B cell (primary cell): ENCODE measurements at regions not wholly inside any gene's neighbourhood (a gene's known extent, or its start where the extent isn't known, plus 50 kb on each side); places are given as distances from the start of the nearest gene placed in this dataset.

Experiments
- ATAC-seq: fragments of 200-7000 bp; cut with Tn5 transposase; one replicate; pipeline ENCODE4 v1.10.0; 2021; ENCODE audit warnings: low read depth, mild to moderate bottlenecking, moderate number of reproducible peaks, moderate library complexity
- CTCF ChIA-PET: fragments of 350-600 bp; sonication (Branson Sonifier 250); formaldehyde crosslinking; loops from one replicate; lab custom pipeline; 2021; ENCODE audit warnings: antibody characterized with exemption, inconsistent platforms; lab: Charles Lee
- POLR2A ChIA-PET: fragments of 350-600 bp; sonication (Branson Sonifier 250); formaldehyde crosslinking; loops from one replicate; lab custom pipeline; 2021; ENCODE audit warnings: antibody characterized with exemption; lab: Charles Lee
- DNase-seq: peaks from one replicate; pipeline ENCODE4 v3.0.0; 2013
- H2AFZ ChIP-seq: 2 replicates; pipeline ENCODE4 v1.6.1; 2012; ENCODE audit warnings: mild to moderate bottlenecking, low read depth, low read length; ENCODE audit not compliant: insufficient read depth, poor library complexity, severe bottlenecking
- H3K27ac ChIP-seq, 2 donors: 1 replicate in 1 of 2; 2 replicates in 1 of 2; pipeline ENCODE4 v1.5.1; 2012 to 2013; ENCODE audit warnings: low read length in 2 of 2, mild to moderate bottlenecking in 2 of 2, moderate library complexity in 1 of 2
- H3K27me3 ChIP-seq, 4 experiments: fragments of 200-600 bp in 1 of 4; sonication (generic) in 1 of 4; replicated peaks in 1 of 4; 1 replicate in 2 of 4; 2 replicates in 2 of 4; pipeline versions ENCODE4 v1.6.1 to v1.7.0; 2013 to 2016; ENCODE audit warnings: low read length in 3 of 4, mild to moderate bottlenecking in 2 of 4, mixed read lengths in 1 of 4, moderate library complexity in 1 of 4; ENCODE audit not compliant: insufficient read depth in 4 of 4, control insufficient read depth in 3 of 4; ENCODE audit errors: control extremely low read depth in 1 of 4
- H3K36me3 ChIP-seq, 2 experiments: replicated peaks in 1 of 2; 1 replicate in 1 of 2; 2 replicates in 1 of 2; pipeline versions ENCODE4 v1.6.1 to v1.7.1; 2013; ENCODE audit warnings: low read length in 1 of 2; ENCODE audit not compliant: insufficient read depth in 2 of 2, control insufficient read depth in 1 of 2; ENCODE audit errors: control extremely low read depth in 1 of 2, extremely low read depth in 1 of 2
- H3K4me1 ChIP-seq, 2 donors: fragments of 200-600 bp in 1 of 2; sonication (generic) in 1 of 2; 1 replicate in 1 of 2; 2 replicates in 1 of 2; pipeline versions ENCODE4 v1.5.1 to v1.6.1; 2013 to 2017; ENCODE audit warnings: low read length in 2 of 2; ENCODE audit not compliant: control insufficient read depth in 2 of 2, insufficient read depth in 2 of 2
- H3K4me2 ChIP-seq: replicated peaks from 2 replicates; pipeline ENCODE3; 2012; ENCODE audit warnings: mild to moderate bottlenecking, low read depth, low read length; ENCODE audit not compliant: poor library complexity, severe bottlenecking
- H3K4me3 ChIP-seq, 5 experiments: fragments of 200-600 bp in 1 of 5; sonication (generic) in 1 of 5; 1 replicate in 3 of 5; 2 replicates in 2 of 5; pipeline versions ENCODE4 v1.5.1 to v1.7.0; 2011 to 2016; ENCODE audit warnings: low read length in 4 of 5, mild to moderate bottlenecking in 4 of 5, low read depth in 2 of 5, control low read depth in 1 of 5, moderate library complexity in 1 of 5; ENCODE audit not compliant: insufficient read depth in 1 of 5; ENCODE audit errors: control extremely low read depth in 1 of 5, extremely low read depth in 1 of 5
- H3K79me2 ChIP-seq: fragments of 200-600 bp; sonication (generic); one replicate; pipeline ENCODE4 v1.6.0; 2016; ENCODE audit warnings: low read length; ENCODE audit not compliant: control insufficient read depth, insufficient read depth
- H3K9ac ChIP-seq: fragments of 200-600 bp; sonication (generic); 2 replicates; pipeline ENCODE4 v1.6.1; 2017; ENCODE audit warnings: mild to moderate bottlenecking, low read length, moderate library complexity
- H3K9me3 ChIP-seq, 3 donors: one replicate each; pipeline versions ENCODE4 v1.6.1 to v1.7.1; 2013; ENCODE audit warnings: low read length in 2 of 3; ENCODE audit not compliant: control insufficient read depth in 2 of 3, insufficient read depth in 1 of 3; ENCODE audit errors: control extremely low read depth in 1 of 3
- H4K20me1 ChIP-seq: 2 replicates; pipeline ENCODE4 v1.6.0; 2012; ENCODE audit warnings: mild to moderate bottlenecking, low read length; ENCODE audit not compliant: insufficient read depth, control insufficient read depth, poor library complexity, severe bottlenecking
- H3K27ac Mint-ChIP-seq: one replicate; pipeline ENCODE4 v1.8.0; 2021; ENCODE audit warnings: mixed read lengths
- H3K27me3 Mint-ChIP-seq: one replicate; pipeline ENCODE4 v1.8.0; 2021; ENCODE audit warnings: mixed read lengths
- H3K4me1 Mint-ChIP-seq: one replicate; pipeline ENCODE4 v1.8.0; 2021; ENCODE audit warnings: mixed read lengths
- H3K4me3 Mint-ChIP-seq: one replicate; pipeline ENCODE4 v1.8.0; 2021; ENCODE audit warnings: mixed read lengths
- H3K9me3 Mint-ChIP-seq: one replicate; pipeline ENCODE4 v1.8.0; 2022; ENCODE audit warnings: mixed read lengths; ENCODE audit not compliant: insufficient read depth
- EZH2 ChIP-seq: IDR thresholded peaks from 2 replicates; pipeline ENCODE4 v1.6.1; 2012; ENCODE audit warnings: borderline replicate concordance, low read depth, mild to moderate bottlenecking, moderate library complexity, low read length; ENCODE audit not compliant: insufficient read depth, poor library complexity, severe bottlenecking
- WGBS: methylation state at CpG from one replicate; pipeline ENCODE4 v1.1.5; 2013; ENCODE audit warnings: missing lambda C conversion rate; ENCODE audit not compliant: insufficient coverage; 5-methylcytosine and 5-hydroxymethylcytosine counted together
- intact Hi-C: fragments of 100-400 bp; cut with micrococcal nuclease; formaldehyde crosslinking; loops from one replicate; pipeline ENCODE4 v1.10.0; 2022
- TF ChIP-seq, protein P1 (sequence below): fragments of 200-600 bp; IDR thresholded peaks from one replicate; pipeline ENCODE4 v1.8.0; 2022; ENCODE audit warnings: antibody characterized with exemption, mild to moderate bottlenecking

DNA sequence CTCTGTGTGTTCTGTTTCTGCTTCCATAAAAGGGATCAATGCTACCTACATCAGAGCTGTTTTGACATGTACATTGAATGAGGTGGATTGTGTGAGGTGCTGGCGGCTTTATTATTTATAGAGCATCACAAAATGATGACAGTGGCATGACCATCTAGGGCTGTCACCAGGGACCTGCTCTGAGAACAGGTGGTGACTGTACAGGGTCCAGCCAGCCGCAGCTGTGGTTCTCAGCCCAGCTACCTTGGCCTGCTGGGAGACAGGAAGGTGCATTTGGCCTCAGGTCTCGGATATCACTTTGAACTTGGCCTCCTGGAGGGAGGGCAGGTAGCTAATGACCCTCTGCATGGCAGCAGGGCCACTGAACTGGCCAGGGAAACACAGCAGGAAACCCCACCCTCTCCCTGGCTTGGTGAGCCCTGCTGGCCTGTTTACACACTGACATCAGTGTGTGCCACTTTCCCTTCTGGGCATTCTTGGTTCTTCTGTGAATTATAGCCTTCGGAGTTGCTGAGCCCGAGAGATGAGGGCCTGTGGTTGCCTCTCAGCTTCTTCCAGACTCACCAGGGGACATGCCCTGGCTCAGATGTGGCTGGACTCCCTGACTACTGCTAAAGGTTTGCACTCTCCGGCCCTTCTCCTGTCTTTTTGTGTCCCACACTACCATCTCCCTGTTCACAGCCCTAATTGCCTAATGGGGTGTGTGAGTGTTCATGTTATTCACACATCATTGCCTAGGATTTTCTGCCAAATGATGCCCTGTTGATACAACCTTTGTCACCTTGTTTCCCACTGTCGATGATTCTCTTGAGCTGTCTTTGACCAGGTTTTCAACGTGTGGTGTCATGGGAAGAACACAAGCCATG is 109.2 kb upstream of the RAB12 start:
- no peaks in the 10 kb centered on the region for H3K36me3 ChIP-seq
- H3K27me3 ChIP-seq, result peaks cover 0 to 8% (median 4%) of the 10 kb centered on the region in 4 experiments
- CTCF ChIA-PET, result interaction anchor here (0.9 kb wide), 1 partner anchor 19 kb away, joined by 3 read pairs; no protein-coding TSS in a partner anchor
- 89% methylated on average over 7 of the region's 8 CpGs for WGBS
- no peaks in the 10 kb centered on the region for H3K79me2 ChIP-seq
- no peak overlapping the region for H3K27ac Mint-ChIP-seq
- H3K27ac ChIP-seq, result no peak overlapping the region
- peaks cover 27% of the 10 kb centered on the region for H3K27me3 Mint-ChIP-seq
- H3K9ac ChIP-seq, result no peak overlapping the region
- H2AFZ ChIP-seq, result no peak overlapping the region
- H3K9me3 ChIP-seq, result no peaks in the 10 kb centered on the region
- no peaks in the 10 kb centered on the region for H4K20me1 ChIP-seq
- H3K4me1 Mint-ChIP-seq, result no peaks in the 10 kb centered on the region
- intact Hi-C loops, result no loop called here
- ATAC-seq (no peak), DNase-seq (no peak)
- no peak overlapping the region for H3K4me3 Mint-ChIP-seq
- POLR2A ChIA-PET, result no interaction called here
- H3K4me2 ChIP-seq, result no peak overlapping the region
- no peaks in the 10 kb centered on the region for H3K9me3 Mint-ChIP-seq
- no peak for TF ChIP-seq EZH2
- TF ChIP-seq, protein P1, sequence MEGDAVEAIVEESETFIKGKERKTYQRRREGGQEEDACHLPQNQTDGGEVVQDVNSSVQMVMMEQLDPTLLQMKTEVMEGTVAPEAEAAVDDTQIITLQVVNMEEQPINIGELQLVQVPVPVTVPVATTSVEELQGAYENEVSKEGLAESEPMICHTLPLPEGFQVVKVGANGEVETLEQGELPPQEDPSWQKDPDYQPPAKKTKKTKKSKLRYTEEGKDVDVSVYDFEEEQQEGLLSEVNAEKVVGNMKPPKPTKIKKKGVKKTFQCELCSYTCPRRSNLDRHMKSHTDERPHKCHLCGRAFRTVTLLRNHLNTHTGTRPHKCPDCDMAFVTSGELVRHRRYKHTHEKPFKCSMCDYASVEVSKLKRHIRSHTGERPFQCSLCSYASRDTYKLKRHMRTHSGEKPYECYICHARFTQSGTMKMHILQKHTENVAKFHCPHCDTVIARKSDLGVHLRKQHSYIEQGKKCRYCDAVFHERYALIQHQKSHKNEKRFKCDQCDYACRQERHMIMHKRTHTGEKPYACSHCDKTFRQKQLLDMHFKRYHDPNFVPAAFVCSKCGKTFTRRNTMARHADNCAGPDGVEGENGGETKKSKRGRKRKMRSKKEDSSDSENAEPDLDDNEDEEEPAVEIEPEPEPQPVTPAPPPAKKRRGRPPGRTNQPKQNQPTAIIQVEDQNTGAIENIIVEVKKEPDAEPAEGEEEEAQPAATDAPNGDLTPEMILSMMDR, result no peak
- H3K4me3 ChIP-seq, result no peak overlapping the region
- no peaks in the 10 kb centered on the region for H3K4me1 ChIP-seq

DNA sequence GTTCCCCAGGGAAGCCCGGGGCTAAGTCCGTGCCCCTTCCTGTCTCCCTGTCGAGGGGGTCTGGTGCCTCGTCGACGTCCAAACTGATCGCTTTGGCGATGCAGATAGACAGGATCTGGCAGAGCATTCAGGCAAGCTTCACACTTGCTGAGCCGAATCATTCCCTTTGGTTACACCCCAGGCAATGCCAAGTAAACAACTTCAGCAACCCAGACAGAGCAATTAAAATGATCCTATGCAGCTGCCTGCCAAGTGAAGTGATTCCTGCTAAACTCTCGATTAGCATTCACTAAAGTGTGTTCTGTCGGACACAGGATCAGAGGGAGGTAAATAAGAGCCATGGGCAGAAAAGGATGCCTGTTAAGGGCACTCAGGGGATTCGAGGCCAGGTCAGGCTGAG is 108.2 kb upstream of the RAB12 start:
- H3K9me3 Mint-ChIP-seq, result no peaks in the 10 kb centered on the region
- Histone ChIP-seq H4K20me1 (no peaks in the 10 kb centered on the region), H3K36me3 (no peaks in the 10 kb centered on the region), H3K9me3 (no peaks in the 10 kb centered on the region), H2AFZ (no peak overlapping the region), H3K79me2 (no peaks in the 10 kb centered on the region), H3K4me3 (no peak overlapping the region), H3K4me1 (no peaks in the 10 kb centered on the region), H3K27me3 (peaks cover 0 to 8% (median 4%) of the 10 kb centered on the region in 4 experiments), H3K27ac (no peak overlapping the region), H3K9ac (no peak overlapping the region), H3K4me2 (no peak overlapping the region)
- no peak overlapping the region for H3K4me3 Mint-ChIP-seq
- DNase-seq, result no peak
- WGBS, result 87% methylated on average over 11 of the region's 12 CpGs
- POLR2A ChIA-PET, result no interaction called here
- H3K27ac Mint-ChIP-seq, result no peak overlapping the region
- CTCF ChIA-PET, result no interaction called here
- intact Hi-C loops, result no loop called here
- H3K27me3 Mint-ChIP-seq, result peaks cover 25% of the 10 kb centered on the region
- no peak for ATAC-seq
- TF ChIP-seq, protein P1, result no peak
- TF ChIP-seq EZH2, result no peak
- H3K4me1 Mint-ChIP-seq, result no peaks in the 10 kb centered on the region
